ELF-1 (cell line): ENCODE measurements at regions not wholly inside any gene's neighbourhood (a gene's known extent, or its start where the extent isn't known, plus 50 kb on each side); places are given as distances from the start of the nearest gene placed in this dataset.
"Not testable (repeated sequence)": the region's sequence is repeated elsewhere in the genome, so short reads cannot be mapped to it uniquely, and the experiment has no call there.

Experiments used
- DNase-seq: peaks from one replicate; pipeline ENCODE4 v3.0.0-alpha.2; 2016; ENCODE audit warnings: low read depth, low spot score

- DNase-seq: no peak
Observed at GRCh38 chr10:109282510-109282909, 640.8 kb downstream of the XPNPEP1 start.

GRCh38 chr10:109281347-109281746, 642.0 kb downstream of the XPNPEP1 start:
- no peak for DNase-seq

GRCh38 chr10:109280837-109281236, 642.5 kb downstream of the XPNPEP1 start:
- DNase-seq: no peak

GRCh38 chr10:109277456-109277855, 645.9 kb downstream of the XPNPEP1 start:
- no peak for DNase-seq

GRCh38 chr10:109275960-109276359, 647.4 kb downstream of the XPNPEP1 start:
- DNase-seq: no peak

- DNase-seq: no peak
Observed at GRCh38 chr10:109274681-109275080, 648.6 kb downstream of the XPNPEP1 start.

GRCh38 chr10:109270173-109270572, 653.1 kb downstream of the XPNPEP1 start:
- DNase-seq: no peak

GRCh38 chr10:109264004-109264403, 659.3 kb downstream of the XPNPEP1 start:
- DNase-seq: peak; percentile 24

GRCh38 chr10:109261231-109261630, 662.1 kb downstream of the XPNPEP1 start:
- DNase-seq: no peak

GRCh38 chr10:109259293-109259692, 664.0 kb downstream of the XPNPEP1 start:
- DNase-seq: no peak

- DNase-seq: no peak
Observed at GRCh38 chr10:109253306-109253705, 670.0 kb downstream of the XPNPEP1 start.

- no peak for DNase-seq
Observed at GRCh38 chr10:109250152-109250551, 673.2 kb downstream of the XPNPEP1 start.

- no peak for DNase-seq
Observed at GRCh38 chr10:109247814-109248213, 675.5 kb downstream of the XPNPEP1 start.

- DNase-seq: no peak
Observed at GRCh38 chr10:109245821-109246220, 677.5 kb downstream of the XPNPEP1 start.

- DNase-seq: no peak
Observed at GRCh38 chr10:109239371-109239770, 683.9 kb downstream of the XPNPEP1 start.

- no peak for DNase-seq
Observed at GRCh38 chr10:109237682-109238081, 685.6 kb downstream of the XPNPEP1 start.

- DNase-seq: no peak
Observed at GRCh38 chr10:109237050-109237449, 686.3 kb downstream of the XPNPEP1 start.

- not testable (repeated sequence) for DNase-seq
Observed at GRCh38 chr10:109223533-109223932, 699.8 kb downstream of the XPNPEP1 start.

- DNase-seq: no peak
Observed at GRCh38 chr10:109219935-109220605, 703.2 kb downstream of the XPNPEP1 start.

- DNase-seq: no peak
Observed at GRCh38 chr10:109218207-109218606, 705.1 kb downstream of the XPNPEP1 start.

- no peak for DNase-seq
Observed at GRCh38 chr10:109215291-109216075, 707.8 kb downstream of the XPNPEP1 start.

GRCh38 chr10:109214891-109215290, 708.4 kb downstream of the XPNPEP1 start:
- DNase-seq: not testable (repeated sequence)

- DNase-seq: no peak
Observed at GRCh38 chr10:109207361-109207760, 716.0 kb downstream of the XPNPEP1 start.
